ENCODE measurements at regions not wholly inside any gene's neighbourhood (a gene's known extent, or its start where the extent isn't known, plus 50 kb on each side); places are given as distances from the start of the nearest gene placed in this dataset.

- Histone ChIP-seq H3K9me3 (no peaks in the 10 kb centered on the region), H3K4me1 (peaks cover 8% of the 10 kb centered on the region; the same call in 2 of the 3 replicates), H3K4me2 (no peak overlapping the region), H3K27ac (no peak overlapping the region), H3K4me3 (no peak overlapping the region)
- ChIA-PET CTCF (no interaction called here), POLR2A (no interaction called here)
- TF ChIP-seq ESRRA (IDR thresholded peaks at IDR 0.05; ENCODE audit: borderline replicate concordance, low read length): no peak
- TF ChIP-seq CBX2 (IDR thresholded peaks at IDR 0.05; ENCODE audit: borderline replicate concordance, low read depth): no peak
- TF ChIP-seq BCL3 (IDR thresholded peaks at IDR 0.05): no peak
- no peak for TF ChIP-seq HOXB13 (CRISPR knock-in tag; IDR thresholded peaks at IDR 0.05; ENCODE audit: low read depth)
- TF ChIP-seq ZSCAN20 (CRISPR knock-in tag; IDR thresholded peaks at IDR 0.05): no peak
- DNase-seq (ENCODE audit: low read depth in 1 of 2, low spot score in 1 of 2) (no peak), FAIRE-seq (no peak), ATAC-seq (no peak)
- 87% methylated on average over 7 of the region's 7 CpGs for WGBS (ENCODE audit: missing lambda C conversion rate)
Observed at GRCh38 chr1:56404561-56405030, 174.8 kb downstream of the PLPP3 start.

- ChIA-PET POLR2A (no interaction called here), CTCF (no interaction called here)
- no peak for FAIRE-seq
- TF ChIP-seq BHLHE40 (IDR thresholded peaks at IDR 0.05; ENCODE audit: low read depth, low read length) (no peak), HES2 (IDR thresholded peaks at IDR 0.05) (no peak), TP53 (CRISPR knock-in tag; IDR thresholded peaks at IDR 0.05) (no peak), PBX3 (IDR thresholded peaks at IDR 0.05) (no peak)
- no peak for DNase-seq (ENCODE audit: low read depth in 1 of 2, low spot score in 1 of 2)
- Histone ChIP-seq H3K27ac (no peak overlapping the region), H3K4me1 (peaks cover 8% of the 10 kb centered on the region; the same call in 2 of the 3 replicates), H3K9me3 (no peaks in the 10 kb centered on the region), H3K4me3 (no peak overlapping the region), H3K4me2 (no peak overlapping the region)
- no peak for ATAC-seq
- 85% methylated on average over 4 of the region's 4 CpGs for whole genome bisulfite sequencing (ENCODE audit: missing lambda C conversion rate)
Observed at GRCh38 chr1:56404066-56404465, 175.3 kb downstream of the PLPP3 start.

- DNase-seq (ENCODE audit: low read depth in 1 of 2, low spot score in 1 of 2) (no peak), ATAC-seq (no peak), FAIRE-seq (no peak)
- no peaks in the 10 kb centered on the region for H3K9me3 ChIP-seq
- H3K4me3 ChIP-seq: no peak overlapping the region
- ChIA-PET POLR2A (no interaction called here), CTCF (no interaction called here)
- no peak overlapping the region for H3K4me2 ChIP-seq
- TF ChIP-seq HES2 (IDR thresholded peaks at IDR 0.05) (no peak), NPAS2 (CRISPR knock-in tag; IDR thresholded peaks at IDR 0.05; ENCODE audit: borderline replicate concordance) (no peak), ZC3H11A (IDR thresholded peaks at IDR 0.05) (no peak), JUN (IDR thresholded peaks at IDR 0.05) (no peak), ESRRA (IDR thresholded peaks at IDR 0.05; ENCODE audit: borderline replicate concordance, low read length) (no peak)
- H3K4me1 ChIP-seq: peaks cover 8% of the 10 kb centered on the region; the same call in 2 of the 3 replicates
- no peak overlapping the region for H3K27ac ChIP-seq
- 54% methylated on average over 4 of the region's 4 CpGs for WGBS (ENCODE audit: missing lambda C conversion rate)
Observed at GRCh38 chr1:56403321-56403720, 176.0 kb downstream of the PLPP3 start.

- CTCF ChIA-PET: no interaction called here
- Histone ChIP-seq H3K4me1 (no peaks in the 10 kb centered on the region), H3K4me3 (no peak overlapping the region), H3K4me2 (no peak overlapping the region), H3K27ac (no peak overlapping the region), H3K9me3 (no peaks in the 10 kb centered on the region)
- 0% methylated on average over 1 of the region's 1 CpG for WGBS (ENCODE audit: missing lambda C conversion rate)
- ATAC-seq (no peak), DNase-seq (ENCODE audit: low read depth in 1 of 2, low spot score in 1 of 2) (no peak), FAIRE-seq (no peak)
- TF ChIP-seq HEYL (CRISPR knock-in tag; IDR thresholded peaks at IDR 0.05) (no peak), BHLHE40 (IDR thresholded peaks at IDR 0.05; ENCODE audit: low read depth, low read length) (no peak), USF2 (IDR thresholded peaks at IDR 0.05) (no peak), JUN (IDR thresholded peaks at IDR 0.05) (no peak), SMC3 (IDR thresholded peaks at IDR 0.05) (no peak), BCL3 (IDR thresholded peaks at IDR 0.05) (no peak), ZC3H11A (IDR thresholded peaks at IDR 0.05) (no peak), NFE2L2 (conservative IDR thresholded peaks at IDR 0.05; ENCODE audit: low read length) (no peak)
- POLR2A ChIA-PET: no interaction called here
Observed at GRCh38 chr1:56401191-56401590, 178.2 kb downstream of the PLPP3 start.
